Esophagus squamous epithelium (tissue), 5 donors: ENCODE measurements at regions not wholly inside any gene's neighbourhood (a gene's known extent, or its start where the extent isn't known, plus 50 kb on each side); places are given as distances from the start of the nearest gene placed in this dataset.

Source experiments
- DNase-seq: peaks from one replicate; lab custom pipeline; 2025; lab: John Stamatoyannopoulos, UW
- H3K27ac ChIP-seq, 4 donors: fragments of 200-600 bp; sonication (generic); one replicate each; pipeline ENCODE4 v1.5.1; 2016 to 2019; ENCODE audit warnings: mild to moderate bottlenecking in 1 of 4
- H3K27me3 ChIP-seq, 4 donors: fragments of 200-600 bp; sonication (generic); 1 replicate in 3 of 4; 2 replicates in 1 of 4; pipeline versions ENCODE4 v1.5.1 to v1.6.0; 2017 to 2021; ENCODE audit warnings: antibody characterized with exemption in 1 of 4
- H3K36me3 ChIP-seq, 3 donors: fragments of 200-600 bp; sonication (generic); one replicate each; pipeline ENCODE4 v1.5.1; 2016 to 2019
- H3K4me1 ChIP-seq, 3 donors: fragments of 200-600 bp; sonication (generic); one replicate each; pipeline ENCODE4 v1.5.1; 2017 to 2019
- H3K4me3 ChIP-seq, 4 donors: fragments of 200-600 bp; sonication (generic); 1 replicate in 3 of 4; 2 replicates in 1 of 4; pipeline ENCODE4 v1.5.1; 2016 to 2019; ENCODE audit warnings: mild to moderate bottlenecking in 2 of 4, moderate library complexity in 1 of 4
- H3K9me3 ChIP-seq, 3 donors: fragments of 200-600 bp; sonication (generic); one replicate each; pipeline ENCODE4 v1.5.1; 2016 to 2019
- CTCF ChIP-seq, 6 experiments: fragments of 450-650 bp in 4 of 6; fragments of 200-600 bp in 2 of 6; sonication (generic) in 2 of 6; IDR thresholded peaks; one replicate each; pipeline ENCODE4 v1.5.1; 2016 to 2019; ENCODE audit warnings: antibody characterized with exemption in 6 of 6, mild to moderate bottlenecking in 4 of 6, moderate library complexity in 4 of 6
- POLR2A ChIP-seq, 4 donors: fragments of 450-650 bp; IDR thresholded peaks; one replicate each; pipeline ENCODE4 v1.6.1; 2017; ENCODE audit warnings: antibody characterized with exemption in 4 of 4, mild to moderate bottlenecking in 4 of 4, moderate library complexity in 3 of 4
- WGBS, 2 donors: methylation state at CpG; one replicate each; pipeline ENCODE4 v1.1.5; 2018; 5-methylcytosine and 5-hydroxymethylcytosine counted together
- intact Hi-C: fragments of 100-400 bp; cut with DNase I; formaldehyde crosslinking; loops from one replicate; pipeline ENCODE4 v1.15.0; 2022
- donor health status: DM: yes; HTN: yes; CAD: no.

GRCh38 chr11:35066783-35067423, 72.1 kb upstream of the CD44 start:
- H3K27me3 ChIP-seq, result no peaks in the 10 kb centered on the region
- H3K9me3 ChIP-seq, result peaks cover 0 to 5% (median 0%) of the 10 kb centered on the region in 3 donors
- TF ChIP-seq CTCF (IDR thresholded peaks at IDR 0.05) (no peak), POLR2A (IDR thresholded peaks at IDR 0.05) (no peak)
- no peaks in the 10 kb centered on the region for H3K4me1 ChIP-seq
- H3K36me3 ChIP-seq, result no peaks in the 10 kb centered on the region
- no peak overlapping the region for H3K4me3 ChIP-seq
- DNase-seq, result no peak
- 76 to 81% methylated on average over 3 of the region's 3 CpGs for WGBS, 2 donors
- H3K27ac ChIP-seq, result peak overlapping the region in 2 of 4 donors; percentile 7 to 22
- intact Hi-C loops, result no loop called here

GRCh38 chr11:35071722-35072121, 67.2 kb upstream of the CD44 start:
- TF ChIP-seq CTCF (IDR thresholded peaks at IDR 0.05) (no peak), POLR2A (IDR thresholded peaks at IDR 0.05) (no peak)
- peaks cover 0 to 7% (median 0%) of the 10 kb centered on the region in 3 donors for H3K4me1 ChIP-seq
- no peak for DNase-seq
- no peak overlapping the region for H3K4me3 ChIP-seq
- H3K27ac ChIP-seq, result no peak overlapping the region
- intact Hi-C loops, result no loop called here
- WGBS, 2 donors, result 87 to 96% methylated on average over 1 of the region's 1 CpG
- H3K36me3 ChIP-seq, result no peaks in the 10 kb centered on the region
- no peaks in the 10 kb centered on the region for H3K27me3 ChIP-seq
- H3K9me3 ChIP-seq, result peaks cover 0 to 5% (median 0%) of the 10 kb centered on the region in 3 donors

GRCh38 chr11:35073691-35074419, 65.1 kb upstream of the CD44 start:
- TF ChIP-seq CTCF (IDR thresholded peaks at IDR 0.05) (no peak), POLR2A (IDR thresholded peaks at IDR 0.05) (no peak)
- no peak overlapping the region for H3K4me3 ChIP-seq
- 56 to 57% methylated on average over 2 of the region's 2 CpGs for WGBS, 2 donors
- H3K9me3 ChIP-seq, result peaks cover 0 to 5% (median 0%) of the 10 kb centered on the region in 3 donors
- no peak overlapping the region for H3K27ac ChIP-seq
- no peaks in the 10 kb centered on the region for H3K27me3 ChIP-seq
- peaks cover 0 to 28% (median 0%) of the 10 kb centered on the region in 3 donors for H3K4me1 ChIP-seq
- DNase-seq, result no peak
- H3K36me3 ChIP-seq, result no peaks in the 10 kb centered on the region
- intact Hi-C loops, result no loop called here

GRCh38 chr11:35076201-35077100, 62.5 kb upstream of the CD44 start:
- 75 to 76% methylated on average over 4 of the region's 4 CpGs for WGBS, 2 donors
- Histone ChIP-seq H3K27ac (peak overlapping the region in 3 of 4 donors; percentile 9 to 42 (median 29)), H3K4me3 (no peak overlapping the region), H3K9me3 (no peaks in the 10 kb centered on the region), H3K36me3 (no peaks in the 10 kb centered on the region), H3K27me3 (no peaks in the 10 kb centered on the region), H3K4me1 (peaks cover 0 to 34% (median 0%) of the 10 kb centered on the region in 3 donors)
- intact Hi-C loops, result no loop called here
- no peak for DNase-seq
- no peak for TF ChIP-seq CTCF (IDR thresholded peaks at IDR 0.05)
- TF ChIP-seq POLR2A (IDR thresholded peaks at IDR 0.05), result no peak
